A549 (cell line): ENCODE measurements at regions not wholly inside any gene's neighbourhood (a gene's known extent, or its start where the extent isn't known, plus 50 kb on each side); places are given as distances from the start of the nearest gene placed in this dataset.

Experiments
- CTCF ChIP-seq: fragments of >200 bp; sonication (Bioruptor Twin); formaldehyde crosslinking; IDR thresholded peaks from 3 replicates; pipeline ENCODE4 v1.5.1; 2016
- EP300 ChIP-seq, 2 experiments: fragments of >200 bp; sonication (Bioruptor Twin); formaldehyde crosslinking; IDR thresholded peaks; 2 replicates in 1 of 2; 3 replicates in 1 of 2; pipeline ENCODE4 v1.6.1; 2016 to 2017
- JUN ChIP-seq, 2 experiments: fragments of >200 bp; sonication (Bioruptor Twin); formaldehyde crosslinking; IDR thresholded peaks; 2 replicates in 1 of 2; 3 replicates in 1 of 2; pipeline ENCODE4 v1.6.1; 2016 to 2017
- KDM1A ChIP-seq: fragments of 200-600 bp; sonication (generic); IDR thresholded peaks from 2 replicates; pipeline ENCODE4 v1.6.1; 2016; ENCODE audit warnings: low read depth, mild to moderate bottlenecking
- NPAS2 ChIP-seq: fragments of 250-450 bp; sonication (Bioruptor Pico); IDR thresholded peaks from 2 replicates; pipeline ENCODE4 v1.8.0; 2022; ENCODE audit warnings: mild to moderate bottlenecking, moderate library complexity, borderline replicate concordance
- PHF8 ChIP-seq: fragments of 200-600 bp; sonication (generic); IDR thresholded peaks from 2 replicates; pipeline ENCODE4 v1.6.1; 2016; ENCODE audit warnings: low read depth, mild to moderate bottlenecking, antibody characterized with exemption, moderate library complexity, borderline replicate concordance
- RNF2 ChIP-seq: fragments of 200-600 bp; sonication (generic); IDR thresholded peaks from 2 replicates; pipeline ENCODE4 v1.6.1; 2016; ENCODE audit warnings: low read depth, mild to moderate bottlenecking, antibody characterized with exemption, moderate library complexity, borderline replicate concordance
- TFCP2L1 ChIP-seq: fragments of 250-450 bp; sonication (Bioruptor Pico); IDR thresholded peaks from 2 replicates; pipeline ENCODE4 v1.5.0; 2021; ENCODE audit warnings: mild to moderate bottlenecking
- TP53 ChIP-seq: fragments of 250-450 bp; sonication (Bioruptor Pico); IDR thresholded peaks from 2 replicates; pipeline ENCODE4 v1.5.0; 2021; ENCODE audit warnings: mild to moderate bottlenecking, moderate library complexity
- USF2 ChIP-seq: fragments of 450-650 bp; IDR thresholded peaks from 2 replicates; pipeline ENCODE4 v1.6.1; 2014; ENCODE audit warnings: antibody characterized with exemption
- ZSCAN20 ChIP-seq: fragments of 250-450 bp; sonication (Bioruptor Pico); IDR thresholded peaks from 2 replicates; pipeline ENCODE4 v1.8.0; 2022; ENCODE audit warnings: mild to moderate bottlenecking, moderate library complexity

GRCh38 chr2:62370321-62371250 is 135.4 kb downstream of the TMEM17 start:
- TF ChIP-seq ZSCAN20, result no peak
- no peak for TF ChIP-seq TFCP2L1 (CRISPR knock-in tag)
- no peak for TF ChIP-seq KDM1A
- no peak for TF ChIP-seq TP53 (CRISPR knock-in tag)
- no peak for TF ChIP-seq RNF2
- no peak for TF ChIP-seq CTCF
- TF ChIP-seq JUN (IDR thresholded peaks at IDR 0.05), result no peak
- no peak for TF ChIP-seq NPAS2 (CRISPR knock-in tag)
- TF ChIP-seq USF2, result no peak
- TF ChIP-seq PHF8, result no peak
- TF ChIP-seq EP300 (IDR thresholded peaks at IDR 0.05), result no peak
